ENCODE measurements at regions not wholly inside any gene's neighbourhood (a gene's known extent, or its start where the extent isn't known, plus 50 kb on each side); places are given as distances from the start of the nearest gene placed in this dataset.

DNA sequence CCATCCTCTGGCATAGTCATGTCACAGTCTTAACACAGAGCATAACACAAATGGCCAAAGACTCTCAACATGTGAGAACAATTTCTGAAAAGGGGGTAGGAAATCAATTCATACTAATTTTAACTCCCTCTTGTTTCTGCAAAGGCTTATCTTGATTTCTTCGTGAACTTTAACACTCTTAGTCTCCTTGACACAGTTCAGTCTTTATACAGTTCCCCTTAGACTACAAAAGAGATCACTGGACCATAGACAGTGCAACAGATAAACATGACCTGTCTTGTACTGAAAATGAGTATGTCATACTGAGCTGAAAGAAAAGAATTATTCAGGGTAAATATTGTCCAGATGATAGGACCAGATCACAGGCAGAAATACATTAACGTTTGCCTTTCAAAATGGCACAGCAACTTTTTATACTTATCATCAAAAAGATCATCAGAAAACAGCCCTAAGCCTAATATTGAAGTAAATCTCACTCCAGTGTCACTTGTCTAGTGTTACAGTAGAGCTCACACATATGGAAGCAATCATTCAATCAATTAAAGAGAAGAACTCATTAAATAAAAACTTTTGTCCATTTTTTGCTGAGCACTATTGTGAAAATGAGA, 56.4 kb upstream of the VRK2 start:
- CTCF ChIA-PET = no interaction called here
- H3K9me3 Mint-ChIP-seq = peaks cover 0 to 3% (median 0%) of the 10 kb centered on the region in 11 donors
- no peak for DNase-seq
- no peaks in the 10 kb centered on the region for H3K9me3 ChIP-seq (ENCODE audit: control insufficient read depth in 2 of 3, low read length in 3 of 3)
- no peaks in the 10 kb centered on the region for H3K27me3 Mint-ChIP-seq
- H3K27ac ChIP-seq (ENCODE audit: low read depth, low read length) = no peak overlapping the region
- intact Hi-C loops (cut with micrococcal nuclease) = no loop called here
- no peaks in the 10 kb centered on the region for H3K4me1 Mint-ChIP-seq
- ATAC-seq = no peak
- H3K4me3 ChIP-seq (ENCODE audit: low read length) = no peak overlapping the region
- H3K27ac Mint-ChIP-seq = no peak overlapping the region
- peaks cover 0 to 6% (median 0%) of the 10 kb centered on the region in 5 donors for H3K36me3 Mint-ChIP-seq
- POLR2A ChIA-PET = no interaction called here
- H3K4me3 Mint-ChIP-seq = no peak overlapping the region
- no peaks in the 10 kb centered on the region for H3K36me3 ChIP-seq (ENCODE audit: control insufficient read depth in 2 of 3, insufficient read depth in 3 of 3, low read length in 3 of 3)
- H3K4me1 ChIP-seq (ENCODE audit: control insufficient read depth in 2 of 2, insufficient read depth in 2 of 2, low read length in 2 of 2) = no peaks in the 10 kb centered on the region
- H3K27me3 ChIP-seq (ENCODE audit: control insufficient read depth in 2 of 2, insufficient read depth in 2 of 2, low read length in 2 of 2) = no peaks in the 10 kb centered on the region

Data from naive thymus-derived CD4-positive, alpha-beta T cell (primary cell).